HepG2 (cell line): ENCODE measurements at regions not wholly inside any gene's neighbourhood (a gene's known extent, or its start where the extent isn't known, plus 50 kb on each side); places are given as distances from the start of the nearest gene placed in this dataset.

ENCODE experiments used
- ATAC-seq: fragments of 200-7000 bp; cut with Tn5 transposase; 3 replicates; pipeline ENCODE4 v1.9.1; 2020; ENCODE audit warnings: mild to moderate bottlenecking, moderate library complexity
- BruUV-seq: library from RNA; stranded (reverse); fragments of 400-500 nt; replicated peaks from 2 replicates; lab custom pipeline; 2021; lab: Mats Ljungman, UMichigan
- CTCF ChIA-PET: fragments of 300-600 bp; formaldehyde crosslinking; extraction: SDS; loops from one replicate; lab custom pipeline; 2021; ENCODE audit warnings: low total read pairs, inconsistent platforms, low intra/inter-chr PET ratio; lab: Yijun Ruan, JAX
- POLR2A ChIA-PET: fragments of 350-600 bp; sonication (Branson Sonifier 250); formaldehyde crosslinking; loops from one replicate; lab custom pipeline; 2020; ENCODE audit warnings: antibody characterized with exemption, inconsistent platforms; lab: Yijun Ruan, JAX
- DNase-seq: peaks from one replicate; pipeline ENCODE4 v3.0.0-alpha.2; 2015; ENCODE audit warnings: low spot score
- FAIRE-seq: peaks from 3 replicates; lab custom pipeline; 2011; peaks lifted over from hg19 to GRCh38; lab: Jason Lieb, UNC
- H2AFZ ChIP-seq: one replicate; pipeline ENCODE4 v1.6.1; 2011; ENCODE audit warnings: low read length, inconsistent platforms
- H3K27ac ChIP-seq: fragments of 300-600 bp; 3 replicates; pipeline ENCODE4 v1.8.0; 2011; ENCODE audit warnings: mixed run types, mild to moderate bottlenecking, mixed read lengths, low read length, inconsistent platforms; ENCODE audit not compliant: insufficient read depth; ENCODE audit errors: extremely low read length
- H3K27me3 ChIP-seq, 2 experiments: fragments of 200-600 bp in 1 of 2; 2 replicates in 1 of 2; 3 replicates in 1 of 2; pipeline versions ENCODE4 v1.6.0 to v1.8.0; 2011; ENCODE audit warnings: low read length in 2 of 2, mild to moderate bottlenecking in 2 of 2, moderate library complexity in 2 of 2, inconsistent platforms in 1 of 2; ENCODE audit not compliant: insufficient read depth in 2 of 2, control insufficient read depth in 1 of 2
- H3K36me3 ChIP-seq, 2 experiments: fragments of 200-600 bp in 1 of 2; replicated peaks in 1 of 2; 2 replicates in 1 of 2; 3 replicates in 1 of 2; pipeline versions ENCODE4 v1.5.1 to v1.8.0; 2011; ENCODE audit warnings: low read length in 2 of 2, inconsistent platforms in 1 of 2; ENCODE audit not compliant: insufficient read depth in 2 of 2, control insufficient read depth in 1 of 2
- H3K4me1 ChIP-seq: 2 replicates; pipeline ENCODE4 v1.5.1; 2012; ENCODE audit warnings: low read length, inconsistent platforms; ENCODE audit not compliant: insufficient read depth
- H3K4me2 ChIP-seq: 2 replicates; pipeline ENCODE4 v1.6.0; 2011; ENCODE audit warnings: low read depth, low read length, inconsistent platforms
- H3K4me3 ChIP-seq, 3 experiments: fragments of 200-600 bp in 1 of 3; sonication (generic), shearing (Covaris generic) in 1 of 3; replicated peaks in 1 of 3; 2 replicates each; pipeline ENCODE4 v1.5.1; 2011 to 2016; ENCODE audit warnings: low read length in 3 of 3, inconsistent platforms in 2 of 3, low read depth in 2 of 3, mild to moderate bottlenecking in 2 of 3, control low read depth in 1 of 3, mixed read lengths in 1 of 3; ENCODE audit not compliant: insufficient read depth in 1 of 3
- H3K79me2 ChIP-seq: one replicate; pipeline ENCODE4 v1.6.1; 2011; ENCODE audit warnings: low read length, inconsistent platforms; ENCODE audit not compliant: insufficient read depth
- H3K9ac ChIP-seq: 2 replicates; pipeline ENCODE4 v1.6.0; 2011; ENCODE audit warnings: mild to moderate bottlenecking, low read depth, low read length, inconsistent platforms; ENCODE audit not compliant: insufficient read depth
- H3K9me3 ChIP-seq: 2 replicates; pipeline ENCODE4 v1.5.1; 2012; ENCODE audit warnings: mild to moderate bottlenecking, low read length
- H4K20me1 ChIP-seq: 2 replicates; pipeline ENCODE4 v1.6.0; 2011; ENCODE audit warnings: inconsistent platforms, mild to moderate bottlenecking, low read length, moderate library complexity; ENCODE audit not compliant: insufficient read depth
- ADNP ChIP-seq: sonication (generic); formaldehyde crosslinking; IDR thresholded peaks from 2 replicates; pipeline ENCODE4 v1.4.0; 2020; ENCODE audit warnings: missing genetic modification reagents
- KLF13 ChIP-seq: sonication (generic); formaldehyde crosslinking; IDR thresholded peaks from 2 replicates; pipeline ENCODE4 v1.4.0; 2020; ENCODE audit warnings: mild to moderate bottlenecking, missing genetic modification reagents
- NRL ChIP-seq: sonication (generic); formaldehyde crosslinking; IDR thresholded peaks from 2 replicates; pipeline ENCODE4 v1.5.0; 2020; ENCODE audit warnings: missing genetic modification reagents, mild to moderate bottlenecking, moderate library complexity, borderline replicate concordance
- PRDM10 ChIP-seq: sonication (generic); formaldehyde crosslinking; IDR thresholded peaks from 2 replicates; pipeline ENCODE4 v1.4.0; 2020; ENCODE audit warnings: low read depth, missing genetic modification reagents
- RELA ChIP-seq: sonication (generic); formaldehyde crosslinking; IDR thresholded peaks from 2 replicates; pipeline ENCODE4 v1.4.0; 2020; ENCODE audit warnings: missing genetic modification reagents
- SP1 ChIP-seq, 2 experiments: fragments of 450-650 bp in 1 of 2; sonication (generic) in 1 of 2; formaldehyde crosslinking in 1 of 2; IDR thresholded peaks; 2 replicates each; pipeline versions ENCODE4 v1.4.0 to v1.6.1; 2016 to 2020; ENCODE audit warnings: missing genetic modification reagents in 1 of 2
- ZKSCAN1 ChIP-seq: fragments of 150-350 bp; IDR thresholded peaks from 2 replicates; pipeline ENCODE4 v1.6.1; 2014; ENCODE audit warnings: low read length
- ZNF180 ChIP-seq: sonication (generic); formaldehyde crosslinking; IDR thresholded peaks from 2 replicates; pipeline ENCODE4 v1.4.0; 2020; ENCODE audit warnings: low read depth, missing genetic modification reagents, borderline replicate concordance
- ZNF704 ChIP-seq: sonication (generic); formaldehyde crosslinking; IDR thresholded peaks from 2 replicates; pipeline ENCODE4 v1.8.1; 2023; ENCODE audit warnings: mild to moderate bottlenecking, inconsistent platforms, moderate library complexity, missing genetic modification reagents, borderline replicate concordance
- ZNF784 ChIP-seq: sonication (generic); formaldehyde crosslinking; IDR thresholded peaks from 2 replicates; pipeline ENCODE4 v1.5.1; 2020; ENCODE audit warnings: missing genetic modification reagents, mild to moderate bottlenecking, borderline replicate concordance
- WGBS: methylation state at CpG from one replicate; pipeline ENCODE4 v1.1.6; 2017; ENCODE audit warnings: low lambda C conversion rate; 5-methylcytosine and 5-hydroxymethylcytosine counted together
- in situ Hi-C: cut with HindIII; loops from 2 replicates; pipeline ENCODE4 v1.10.0; 2017; ENCODE audit warnings: low pct_unique_long_range_greater_than_20kb; ENCODE audit not compliant: extremely low pct_ligation_motif_present
- intact Hi-C: fragments of 100-400 bp; cut with micrococcal nuclease; formaldehyde crosslinking; loops from one replicate; pipeline ENCODE4 v1.10.0; 2022; ENCODE audit not compliant: unreplicated experiment
- TF ChIP-seq, protein P1 (sequence below): sonication (generic); formaldehyde crosslinking; IDR thresholded peaks from 2 replicates; pipeline ENCODE4 v1.8.1; 2023; ENCODE audit warnings: mild to moderate bottlenecking, missing genetic modification reagents
- TF ChIP-seq, protein P2 (sequence below): sonication (generic); formaldehyde crosslinking; IDR thresholded peaks from 2 replicates; pipeline ENCODE4 v1.4.0; 2020; ENCODE audit warnings: missing genetic modification reagents

GRCh38 chr4:15161439-15161838, 159.2 kb downstream of the CPEB2 start:
- FAIRE-seq (no peak), DNase-seq (no peak), ATAC-seq (no peak)
- no peaks in the 10 kb centered on the region for H3K9me3 ChIP-seq
- 100% methylated on average over 1 of the region's 1 CpG for WGBS
- TF ChIP-seq SP1 (IDR thresholded peaks at IDR 0.05) (no peak), SP1 (CRISPR knock-in tag; IDR thresholded peaks at IDR 0.05) (no peak), RELA (CRISPR knock-in tag) (no peak), KLF13 (no peak), NRL (no peak), PRDM10 (CRISPR knock-in tag) (no peak), ZKSCAN1 (no peak), ZNF704 (CRISPR knock-in tag) (no peak), ADNP (CRISPR knock-in tag) (no peak), ZNF180 (CRISPR knock-in tag) (no peak), ZNF784 (no peak)
- TF ChIP-seq, protein P1, sequence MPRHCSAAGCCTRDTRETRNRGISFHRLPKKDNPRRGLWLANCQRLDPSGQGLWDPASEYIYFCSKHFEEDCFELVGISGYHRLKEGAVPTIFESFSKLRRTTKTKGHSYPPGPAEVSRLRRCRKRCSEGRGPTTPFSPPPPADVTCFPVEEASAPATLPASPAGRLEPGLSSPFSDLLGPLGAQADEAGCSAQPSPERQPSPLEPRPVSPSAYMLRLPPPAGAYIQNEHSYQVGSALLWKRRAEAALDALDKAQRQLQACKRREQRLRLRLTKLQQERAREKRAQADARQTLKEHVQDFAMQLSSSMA, result no peak
- TF ChIP-seq, protein P2, sequence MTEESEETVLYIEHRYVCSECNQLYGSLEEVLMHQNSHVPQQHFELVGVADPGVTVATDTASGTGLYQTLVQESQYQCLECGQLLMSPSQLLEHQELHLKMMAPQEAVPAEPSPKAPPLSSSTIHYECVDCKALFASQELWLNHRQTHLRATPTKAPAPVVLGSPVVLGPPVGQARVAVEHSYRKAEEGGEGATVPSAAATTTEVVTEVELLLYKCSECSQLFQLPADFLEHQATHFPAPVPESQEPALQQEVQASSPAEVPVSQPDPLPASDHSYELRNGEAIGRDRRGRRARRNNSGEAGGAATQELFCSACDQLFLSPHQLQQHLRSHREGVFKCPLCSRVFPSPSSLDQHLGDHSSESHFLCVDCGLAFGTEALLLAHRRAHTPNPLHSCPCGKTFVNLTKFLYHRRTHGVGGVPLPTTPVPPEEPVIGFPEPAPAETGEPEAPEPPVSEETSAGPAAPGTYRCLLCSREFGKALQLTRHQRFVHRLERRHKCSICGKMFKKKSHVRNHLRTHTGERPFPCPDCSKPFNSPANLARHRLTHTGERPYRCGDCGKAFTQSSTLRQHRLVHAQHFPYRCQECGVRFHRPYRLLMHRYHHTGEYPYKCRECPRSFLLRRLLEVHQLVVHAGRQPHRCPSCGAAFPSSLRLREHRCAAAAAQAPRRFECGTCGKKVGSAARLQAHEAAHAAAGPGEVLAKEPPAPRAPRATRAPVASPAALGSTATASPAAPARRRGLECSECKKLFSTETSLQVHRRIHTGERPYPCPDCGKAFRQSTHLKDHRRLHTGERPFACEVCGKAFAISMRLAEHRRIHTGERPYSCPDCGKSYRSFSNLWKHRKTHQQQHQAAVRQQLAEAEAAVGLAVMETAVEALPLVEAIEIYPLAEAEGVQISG (CRISPR knock-in tag), result no peak
- H3K79me2 ChIP-seq, result no peaks in the 10 kb centered on the region
- POLR2A ChIA-PET, result no interaction called here
- H3K36me3 ChIP-seq, result no peaks in the 10 kb centered on the region
- in situ Hi-C loops (loop anchor here (25.0 kb wide), 1 partner anchor 1524 kb away; the partner anchor contains the start of gene BOD1L1), intact Hi-C loops (loop anchor here (10.0 kb wide), 1 partner anchor 1507 kb away; no protein-coding TSS in a partner anchor)
- no peaks in the 10 kb centered on the region for H4K20me1 ChIP-seq
- H3K27ac ChIP-seq, result no peak overlapping the region
- CTCF ChIA-PET, result no interaction called here
- no TSS peak for BruUV-seq
- H3K9ac ChIP-seq, result no peak overlapping the region
- H3K4me2 ChIP-seq, result no peak overlapping the region
- no peak overlapping the region for H2AFZ ChIP-seq
- H3K27me3 ChIP-seq, result no peaks in the 10 kb centered on the region
- H3K4me3 ChIP-seq, result no peak overlapping the region
- peaks cover 17% of the 10 kb centered on the region for H3K4me1 ChIP-seq
